T-helper 2 cell treated with Interferon-gamma antibody and Interleukin-4, amounts not matched to agents 5 μg/mL and 100 μg/mL, for 36 hours (primary cell): ENCODE measurements at regions not wholly inside any gene's neighbourhood (a gene's known extent, or its start where the extent isn't known, plus 50 kb on each side); places are given as distances from the start of the nearest gene placed in this dataset.

Experiments used
- DNase-seq: peaks from one replicate; pipeline ENCODE4 v3.0.0; 2021; ENCODE audit warnings: low spot score
- H3K27ac Mint-ChIP-seq: one replicate; pipeline ENCODE4 v1.8.0; 2021; ENCODE audit warnings: mild to moderate bottlenecking, mixed read lengths
- H3K27me3 Mint-ChIP-seq: one replicate; pipeline ENCODE4 v1.8.0; 2021; ENCODE audit warnings: low read depth, mixed read lengths
- H3K36me3 Mint-ChIP-seq: one replicate; pipeline ENCODE4 v1.8.0; 2021; ENCODE audit warnings: low read depth, mixed read lengths
- H3K4me1 Mint-ChIP-seq: one replicate; pipeline ENCODE4 v1.8.0; 2021; ENCODE audit warnings: low read depth, mixed read lengths
- H3K4me3 Mint-ChIP-seq: one replicate; pipeline ENCODE4 v1.8.0; 2022; ENCODE audit warnings: mild to moderate bottlenecking, moderate library complexity, mixed read lengths
- H3K9me3 Mint-ChIP-seq: one replicate; pipeline ENCODE4 v1.8.0; 2021; ENCODE audit warnings: mixed read lengths

DNA sequence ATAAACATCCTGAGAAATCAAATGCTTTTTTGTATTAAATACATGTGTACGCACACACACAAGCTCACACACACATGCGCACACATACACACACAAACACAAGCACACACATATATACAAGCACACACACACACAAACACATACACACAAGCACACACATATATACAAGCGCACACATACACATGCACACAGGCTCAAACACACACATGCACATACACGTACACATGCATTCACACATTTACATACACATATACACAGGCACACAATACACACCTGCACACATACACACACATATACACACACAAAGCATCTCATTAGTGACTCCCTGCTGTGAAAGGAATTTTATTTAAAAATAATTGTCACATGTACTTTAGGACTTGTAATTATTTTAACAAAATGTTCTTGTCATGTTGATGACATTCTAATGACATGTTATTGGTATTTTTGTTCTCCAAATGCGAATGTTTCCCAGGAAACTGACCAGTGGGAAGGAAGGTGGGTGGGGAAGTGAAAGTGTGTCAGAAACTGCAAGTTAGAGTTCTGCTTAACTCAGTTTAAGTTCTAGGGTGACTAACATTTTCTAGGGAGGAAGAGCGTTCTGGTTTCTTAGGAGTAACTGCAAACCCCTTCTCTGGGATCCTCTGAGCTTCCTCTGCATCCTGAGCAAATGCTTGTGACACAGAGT lies 113.9 kb upstream of the ZNF217 start:
- Mint-ChIP-seq H3K4me3 (peak overlapping the region; percentile 69), H3K27ac (peak overlapping the region; percentile 96), H3K4me1 (peaks cover 46% of the 10 kb centered on the region), H3K27me3 (no peaks in the 10 kb centered on the region), H3K9me3 (no peaks in the 10 kb centered on the region), H3K36me3 (no peaks in the 10 kb centered on the region)
- peak; percentile 63 for DNase-seq

DNA sequence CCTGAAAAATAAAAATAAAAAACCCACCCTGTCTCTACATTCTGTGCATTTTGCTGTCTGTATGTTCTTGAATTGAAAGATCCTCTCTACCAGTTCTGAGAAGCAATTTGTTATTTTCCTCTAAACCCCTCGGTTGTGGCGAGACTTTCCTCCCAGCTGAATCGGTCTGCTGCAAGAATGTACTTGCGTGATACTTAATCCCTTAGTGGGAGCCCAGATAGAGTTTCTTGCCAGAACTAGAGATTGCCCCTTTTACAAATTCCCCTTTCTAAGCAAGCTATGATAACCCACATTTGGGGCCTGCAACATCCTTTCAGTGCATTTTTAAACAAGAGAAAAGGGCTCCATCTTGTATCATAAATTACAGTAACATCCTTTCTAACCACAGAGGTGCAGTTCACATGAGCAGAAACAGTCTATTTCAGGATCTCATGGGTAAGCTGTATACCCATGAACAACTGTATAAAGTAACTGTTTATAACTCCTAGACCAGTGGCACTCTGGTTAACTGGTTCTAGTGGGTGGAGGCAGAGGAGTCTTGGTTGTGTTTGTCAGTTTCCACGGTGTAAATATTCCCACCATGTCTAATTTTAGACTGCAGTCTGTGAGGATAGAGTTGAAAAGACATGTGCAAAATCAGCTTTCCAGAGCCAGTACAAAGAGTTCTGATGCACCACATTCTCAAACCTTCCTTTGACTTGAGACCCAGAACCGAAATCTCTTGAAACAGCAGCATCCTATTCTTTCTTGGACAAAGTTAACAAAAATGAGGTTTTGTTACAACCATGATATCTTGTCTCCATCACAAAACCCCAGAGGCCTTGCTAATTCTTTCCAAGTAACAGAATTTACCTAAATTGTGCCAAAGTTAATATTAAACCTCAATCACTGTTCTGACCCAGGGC lies 113.1 kb upstream of the ZNF217 start:
- H3K27ac Mint-ChIP-seq, result peak overlapping the region; percentile 96
- DNase-seq, result peak; percentile 36
- no peaks in the 10 kb centered on the region for H3K9me3 Mint-ChIP-seq
- H3K27me3 Mint-ChIP-seq, result no peaks in the 10 kb centered on the region
- H3K36me3 Mint-ChIP-seq, result no peaks in the 10 kb centered on the region
- peak overlapping the region; percentile 69 for H3K4me3 Mint-ChIP-seq
- H3K4me1 Mint-ChIP-seq, result peaks cover 46% of the 10 kb centered on the region

- H3K27ac Mint-ChIP-seq, result peak overlapping the region; percentile 96
- peaks cover under 1% of the 10 kb centered on the region for H3K36me3 Mint-ChIP-seq
- peaks cover 44% of the 10 kb centered on the region for H3K4me1 Mint-ChIP-seq
- H3K4me3 Mint-ChIP-seq, result peak overlapping the region; percentile 69
- H3K9me3 Mint-ChIP-seq, result no peaks in the 10 kb centered on the region
- H3K27me3 Mint-ChIP-seq, result no peaks in the 10 kb centered on the region
- DNase-seq, result no peak
Measured at GRCh38 chr20:53706008-53706465, 112.4 kb upstream of the ZNF217 start.

DNA sequence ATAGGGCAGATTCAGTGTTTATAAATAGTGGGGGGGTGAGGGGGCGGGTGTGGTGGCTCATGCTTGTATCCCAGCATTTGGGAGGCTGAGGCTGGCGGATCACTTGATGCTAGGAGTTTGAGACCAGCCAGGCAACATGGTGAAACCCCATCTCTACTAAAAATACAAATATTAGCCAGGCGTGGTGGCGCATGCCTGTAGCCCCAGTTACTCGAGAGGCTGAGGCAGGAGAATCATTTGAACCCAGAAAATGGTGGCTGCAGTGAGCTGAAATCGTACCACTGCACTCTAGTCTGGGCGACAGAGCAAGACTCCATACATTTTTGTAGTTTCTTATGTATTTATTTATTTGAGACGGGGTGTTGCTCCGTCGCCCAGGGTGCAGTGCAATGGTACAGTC lies 109.0 kb upstream of the ZNF217 start:
- Mint-ChIP-seq H3K4me3 (no peak overlapping the region), H3K9me3 (no peaks in the 10 kb centered on the region), H3K36me3 (peaks cover 4% of the 10 kb centered on the region), H3K27me3 (no peaks in the 10 kb centered on the region), H3K27ac (no peak overlapping the region), H3K4me1 (peaks cover 41% of the 10 kb centered on the region)
- DNase-seq, result no peak

GRCh38 chr20:53699906-53700305 lies 106.3 kb upstream of the ZNF217 start:
- Mint-ChIP-seq H3K27ac (no peak overlapping the region), H3K4me3 (no peak overlapping the region), H3K36me3 (peaks cover 4% of the 10 kb centered on the region), H3K4me1 (peaks cover 25% of the 10 kb centered on the region), H3K9me3 (no peaks in the 10 kb centered on the region), H3K27me3 (no peaks in the 10 kb centered on the region)
- DNase-seq, result no peak

DNA sequence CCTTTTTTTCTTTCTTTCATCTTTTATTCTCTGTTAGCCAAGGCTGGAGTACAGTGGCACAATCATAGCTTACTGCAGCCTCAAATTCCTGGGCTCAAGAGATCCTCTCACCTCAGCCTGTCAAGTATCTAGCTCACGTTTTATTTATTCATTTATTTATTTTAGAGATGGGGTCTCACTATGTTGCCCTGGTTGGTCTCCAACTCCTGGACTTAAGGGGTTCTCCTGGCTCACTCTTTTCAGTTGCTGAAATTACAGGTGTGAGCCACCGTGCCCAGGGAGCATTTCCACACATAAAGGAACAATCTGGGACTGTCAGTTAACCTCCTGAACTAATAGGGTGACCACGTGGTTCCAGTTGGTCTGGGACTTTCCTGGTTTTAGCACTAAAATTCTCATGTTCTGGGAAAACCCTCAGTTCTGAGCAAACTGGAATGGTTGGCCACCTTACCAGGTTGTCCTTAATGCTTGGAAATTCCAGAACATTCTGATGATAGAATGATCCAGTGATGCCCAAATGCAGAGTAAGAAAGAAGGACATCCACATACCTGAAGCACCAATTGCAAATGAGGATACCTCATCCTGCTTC lies 105.5 kb upstream of the ZNF217 start:
- peaks cover 4% of the 10 kb centered on the region for H3K36me3 Mint-ChIP-seq
- DNase-seq, result no peak
- H3K27me3 Mint-ChIP-seq, result no peaks in the 10 kb centered on the region
- H3K9me3 Mint-ChIP-seq, result no peaks in the 10 kb centered on the region
- peaks cover 24% of the 10 kb centered on the region for H3K4me1 Mint-ChIP-seq
- H3K27ac Mint-ChIP-seq, result peak overlapping the region; percentile 45
- no peak overlapping the region for H3K4me3 Mint-ChIP-seq

GRCh38 chr20:53698371-53698978 lies 104.8 kb upstream of the ZNF217 start:
- Mint-ChIP-seq H3K4me1 (peaks cover 26% of the 10 kb centered on the region), H3K9me3 (no peaks in the 10 kb centered on the region), H3K4me3 (no peak overlapping the region), H3K36me3 (peaks cover 4% of the 10 kb centered on the region), H3K27me3 (no peaks in the 10 kb centered on the region), H3K27ac (no peak overlapping the region)
- DNase-seq, result no peak

DNA sequence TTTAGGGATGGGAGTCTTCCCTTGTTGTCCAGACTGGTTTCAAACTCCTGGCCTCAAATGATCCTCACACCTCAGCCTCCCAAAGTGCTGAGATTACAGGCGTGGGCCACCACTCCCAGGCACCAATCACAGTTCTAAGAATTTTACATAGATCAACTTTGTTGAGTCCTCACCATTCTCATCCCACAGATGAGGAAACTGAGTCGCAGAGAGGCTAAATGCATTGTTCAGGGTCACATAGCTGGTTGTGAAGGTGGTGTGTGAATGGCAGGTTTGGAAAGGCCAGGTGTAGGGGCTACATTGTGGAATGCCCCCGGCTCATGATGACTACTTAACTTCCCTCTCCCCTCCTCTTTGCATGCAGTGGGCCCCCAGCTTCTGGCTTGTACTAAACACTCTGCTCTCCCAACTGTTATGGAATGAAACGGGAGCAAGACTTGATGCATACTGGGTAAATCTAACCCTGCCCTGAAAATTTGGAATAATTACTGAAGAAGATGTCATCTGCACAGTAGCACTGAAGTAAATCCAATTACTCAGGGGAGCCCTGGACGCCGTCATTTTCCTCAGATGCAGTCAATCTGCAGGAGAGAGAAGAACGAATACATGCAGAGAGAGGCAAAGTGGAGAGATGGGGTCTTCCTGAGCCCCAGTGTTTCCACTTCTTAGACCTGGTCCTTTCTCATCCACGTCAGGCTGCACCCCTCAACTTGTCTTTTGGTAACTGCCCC lies 102.3 kb upstream of the ZNF217 start:
- no peak for DNase-seq
- H3K4me1 Mint-ChIP-seq, result peaks cover 42% of the 10 kb centered on the region
- peaks cover 3% of the 10 kb centered on the region for H3K36me3 Mint-ChIP-seq
- no peak overlapping the region for H3K27ac Mint-ChIP-seq
- no peak overlapping the region for H3K4me3 Mint-ChIP-seq
- no peaks in the 10 kb centered on the region for H3K9me3 Mint-ChIP-seq
- no peaks in the 10 kb centered on the region for H3K27me3 Mint-ChIP-seq

DNA sequence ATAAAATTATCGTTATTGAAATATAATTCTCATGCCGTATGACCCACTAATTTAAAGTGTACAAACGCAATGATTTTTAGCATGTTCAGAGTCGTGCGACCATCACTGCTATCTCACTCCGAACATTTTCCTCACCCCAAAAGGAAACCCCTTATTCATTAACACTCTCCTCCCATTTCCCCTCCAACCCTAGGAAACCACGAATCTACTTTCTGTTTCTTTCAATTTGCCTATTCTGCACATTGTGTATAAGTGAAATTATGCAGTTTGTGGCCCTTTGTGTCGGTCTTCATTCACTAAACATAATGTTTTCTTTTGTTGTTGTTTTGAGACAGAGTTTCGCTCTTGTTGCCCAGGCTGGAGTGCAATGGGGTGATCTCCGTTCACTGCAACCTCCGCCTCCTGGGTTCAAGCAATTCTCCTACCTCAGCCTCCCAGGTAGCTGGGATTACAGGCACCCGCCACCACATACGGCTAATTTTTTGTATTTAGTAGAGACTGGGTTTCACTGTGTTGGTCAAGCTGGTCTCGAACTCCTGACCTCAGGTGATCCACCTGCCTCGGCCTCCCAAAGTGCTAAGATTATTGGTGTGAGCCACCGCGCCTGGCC lies 99.7 kb upstream of the ZNF217 start:
- peaks cover 33% of the 10 kb centered on the region for H3K4me1 Mint-ChIP-seq
- peak overlapping the region; percentile 58 for H3K27ac Mint-ChIP-seq

GRCh38 chr20:53692465-53693067 lies 98.9 kb upstream of the ZNF217 start:
- no peaks in the 10 kb centered on the region for H3K27me3 Mint-ChIP-seq
- peak overlapping the region; percentile 62 for H3K4me3 Mint-ChIP-seq

More for the DNA sequence above, 99.7 kb upstream of the ZNF217 start:
- H3K27me3 Mint-ChIP-seq, result no peaks in the 10 kb centered on the region
- no peaks in the 10 kb centered on the region for H3K36me3 Mint-ChIP-seq
- no peaks in the 10 kb centered on the region for H3K9me3 Mint-ChIP-seq
- DNase-seq, result no peak
- H3K4me3 Mint-ChIP-seq, result peak overlapping the region; percentile 62

DNA sequence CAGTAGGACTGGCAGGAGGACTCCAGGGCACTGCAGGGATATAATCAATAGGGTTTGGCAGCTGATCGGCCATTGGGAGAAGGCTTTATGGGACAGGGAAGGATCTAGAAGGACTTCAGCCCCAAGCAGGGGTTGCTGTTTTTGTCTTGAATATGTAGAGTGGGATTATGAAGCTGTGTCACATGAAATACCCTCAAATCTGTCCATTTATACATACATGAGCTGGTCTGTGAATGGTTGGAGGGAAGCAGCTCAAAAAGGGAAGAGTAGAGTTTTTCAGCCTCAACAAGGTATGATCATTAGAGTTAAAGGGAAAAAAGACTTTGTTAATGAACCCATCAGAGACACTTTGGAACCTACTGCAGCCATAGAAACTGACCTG lies 98.2 kb upstream of the ZNF217 start:
- no peaks in the 10 kb centered on the region for H3K36me3 Mint-ChIP-seq
- H3K27ac Mint-ChIP-seq, result no peak overlapping the region
- no peaks in the 10 kb centered on the region for H3K9me3 Mint-ChIP-seq
- no peaks in the 10 kb centered on the region for H3K27me3 Mint-ChIP-seq
- H3K4me3 Mint-ChIP-seq, result no peak overlapping the region
- peaks cover 40% of the 10 kb centered on the region for H3K4me1 Mint-ChIP-seq
- DNase-seq, result no peak

More at GRCh38 chr20:53692465-53693067, 98.9 kb upstream of the ZNF217 start:
- Mint-ChIP-seq H3K27ac (peak overlapping the region; percentile 58), H3K4me1 (peaks cover 38% of the 10 kb centered on the region), H3K36me3 (no peaks in the 10 kb centered on the region), H3K9me3 (no peaks in the 10 kb centered on the region)
- no peak for DNase-seq

DNA sequence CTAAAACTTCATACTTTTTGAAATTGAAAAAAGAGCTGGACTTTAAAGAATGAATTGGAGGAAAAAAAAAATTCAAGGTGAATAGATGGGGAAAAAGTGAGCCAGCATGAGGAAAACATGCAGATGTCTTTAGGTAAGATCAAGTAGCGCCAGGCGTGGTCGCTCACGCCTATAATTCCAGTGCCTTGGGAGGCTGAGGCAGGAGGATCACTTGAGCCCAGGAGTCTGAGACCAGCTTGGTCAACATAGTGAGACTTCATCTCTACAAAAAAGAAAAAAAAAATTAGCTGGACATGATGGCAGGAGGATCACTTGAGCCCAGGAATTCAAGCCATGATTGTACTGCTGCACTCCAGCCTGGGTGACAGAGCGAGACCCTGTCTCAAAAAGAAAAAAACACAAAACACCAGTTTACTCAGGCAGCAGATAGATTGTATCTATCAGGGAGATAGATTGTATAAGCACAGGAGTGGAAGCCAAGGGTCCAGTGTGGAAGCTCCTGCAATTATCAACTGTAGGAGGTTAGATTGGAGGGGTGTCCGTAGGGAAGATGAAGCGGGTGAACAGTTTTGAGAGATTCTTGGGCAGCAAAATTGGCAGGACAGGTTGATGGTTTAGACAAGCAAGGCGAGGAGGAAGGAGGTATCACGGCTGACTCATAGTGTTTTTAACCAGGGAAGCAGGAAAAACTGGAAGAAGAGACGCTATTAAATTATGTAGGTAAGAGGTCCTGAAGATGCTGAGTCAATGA lies 97.6 kb upstream of the ZNF217 start:
- Mint-ChIP-seq H3K36me3 (no peaks in the 10 kb centered on the region), H3K27ac (peak overlapping the region; percentile 2), H3K4me1 (peaks cover 41% of the 10 kb centered on the region), H3K4me3 (no peak overlapping the region), H3K9me3 (no peaks in the 10 kb centered on the region), H3K27me3 (no peaks in the 10 kb centered on the region)
- no peak for DNase-seq
